Endodermal cell (in vitro differentiated cells): ENCODE measurements at regions not wholly inside any gene's neighbourhood (a gene's known extent, or its start where the extent isn't known, plus 50 kb on each side); places are given as distances from the start of the nearest gene placed in this dataset.

Experiments
- DNase-seq: peaks from one replicate; pipeline ENCODE4 v3.0.0-alpha.2; 2017
- H3K27ac ChIP-seq: 2 replicates; pipeline ENCODE4 v1.5.1; 2013; ENCODE audit warnings: mild to moderate bottlenecking, low read depth, low read length, moderate library complexity
- H3K27me3 ChIP-seq: 2 replicates; pipeline ENCODE4 v1.6.1; 2013; ENCODE audit warnings: mild to moderate bottlenecking, low read length, moderate library complexity; ENCODE audit not compliant: insufficient read depth, control insufficient read depth, poor library complexity, severe bottlenecking
- H3K36me3 ChIP-seq: 2 replicates; pipeline ENCODE4 v1.7.0; 2013; ENCODE audit warnings: mild to moderate bottlenecking, low read length, moderate library complexity; ENCODE audit not compliant: control insufficient read depth, insufficient read depth
- H3K4me1 ChIP-seq: one replicate; pipeline ENCODE4 v1.7.0; 2013; ENCODE audit warnings: low read length; ENCODE audit not compliant: control insufficient read depth, insufficient read depth
- H3K4me3 ChIP-seq: 2 replicates; pipeline ENCODE4 v1.5.1; 2013; ENCODE audit warnings: mild to moderate bottlenecking, low read length, moderate library complexity
- H3K9ac ChIP-seq: 2 replicates; pipeline ENCODE4 v1.6.1; 2013; ENCODE audit warnings: mild to moderate bottlenecking, low read length, moderate library complexity; ENCODE audit not compliant: poor library complexity, severe bottlenecking; ENCODE audit errors: extremely low read depth
- H3K9me3 ChIP-seq: 2 replicates; pipeline ENCODE4 v1.6.1; 2013; ENCODE audit warnings: mild to moderate bottlenecking, low read length, moderate library complexity; ENCODE audit not compliant: control insufficient read depth
- H3K27ac Mint-ChIP-seq: 2 replicates; pipeline ENCODE4 v1.8.0; 2020; ENCODE audit warnings: mixed read lengths
- H3K27me3 Mint-ChIP-seq: 2 replicates; pipeline ENCODE4 v1.8.0; 2021; ENCODE audit warnings: mild to moderate bottlenecking, mixed read lengths; ENCODE audit not compliant: insufficient read depth
- H3K36me3 Mint-ChIP-seq: 2 replicates; pipeline ENCODE4 v1.8.0; 2020; ENCODE audit warnings: low read depth, mixed read lengths
- H3K4me1 Mint-ChIP-seq: 2 replicates; pipeline ENCODE4 v1.8.0; 2020; ENCODE audit warnings: mixed read lengths
- H3K4me3 Mint-ChIP-seq: 2 replicates; pipeline ENCODE4 v1.8.0; 2020; ENCODE audit warnings: mild to moderate bottlenecking, moderate library complexity, mixed read lengths
- H3K9me3 Mint-ChIP-seq: 2 replicates; pipeline ENCODE4 v1.8.0; 2020; ENCODE audit warnings: mild to moderate bottlenecking, mixed read lengths
- WGBS, 2 experiments: methylation state at CpG; one replicate each; pipeline versions ENCODE4 v1.1.5 to v1.1.7; 2013; ENCODE audit warnings: missing lambda C conversion rate in 2 of 2, mixed read lengths in 1 of 2; ENCODE audit not compliant: insufficient coverage in 1 of 2, insufficient read length in 1 of 2; 5-methylcytosine and 5-hydroxymethylcytosine counted together
- TF ChIP-seq, protein P1 (sequence below): fragments of 200-600 bp; sonication (generic); conservative IDR thresholded peaks from 2 replicates; pipeline ENCODE4 v1.5.0; 2021; ENCODE audit warnings: antibody characterized with exemption, mild to moderate bottlenecking

DNA sequence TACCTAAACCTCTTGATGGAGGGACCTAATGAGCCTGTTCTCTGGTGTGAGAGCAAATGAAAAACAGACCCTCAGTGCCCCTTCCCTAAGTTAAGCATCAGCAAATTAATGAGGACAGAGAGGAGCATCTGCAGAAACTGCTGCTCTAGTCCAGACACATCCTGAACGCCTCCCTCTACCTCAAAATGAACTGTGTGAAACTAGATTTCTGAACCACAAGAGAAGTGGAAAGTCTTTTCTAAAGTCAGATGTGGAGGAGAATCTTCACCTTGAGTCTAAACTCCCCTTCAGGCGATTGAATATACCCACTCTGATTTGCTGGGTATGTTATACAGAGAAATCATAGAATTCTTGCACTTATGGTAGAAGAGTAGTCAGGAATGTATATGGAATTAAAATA is 104.4 kb upstream of the AMZ2 start:
- Histone ChIP-seq H3K9ac (no peak overlapping the region), H3K27me3 (no peaks in the 10 kb centered on the region), H3K4me1 (no peaks in the 10 kb centered on the region), H3K9me3 (no peaks in the 10 kb centered on the region), H3K4me3 (no peak overlapping the region), H3K36me3 (no peaks in the 10 kb centered on the region), H3K27ac (no peak overlapping the region)
- TF ChIP-seq, protein P1, sequence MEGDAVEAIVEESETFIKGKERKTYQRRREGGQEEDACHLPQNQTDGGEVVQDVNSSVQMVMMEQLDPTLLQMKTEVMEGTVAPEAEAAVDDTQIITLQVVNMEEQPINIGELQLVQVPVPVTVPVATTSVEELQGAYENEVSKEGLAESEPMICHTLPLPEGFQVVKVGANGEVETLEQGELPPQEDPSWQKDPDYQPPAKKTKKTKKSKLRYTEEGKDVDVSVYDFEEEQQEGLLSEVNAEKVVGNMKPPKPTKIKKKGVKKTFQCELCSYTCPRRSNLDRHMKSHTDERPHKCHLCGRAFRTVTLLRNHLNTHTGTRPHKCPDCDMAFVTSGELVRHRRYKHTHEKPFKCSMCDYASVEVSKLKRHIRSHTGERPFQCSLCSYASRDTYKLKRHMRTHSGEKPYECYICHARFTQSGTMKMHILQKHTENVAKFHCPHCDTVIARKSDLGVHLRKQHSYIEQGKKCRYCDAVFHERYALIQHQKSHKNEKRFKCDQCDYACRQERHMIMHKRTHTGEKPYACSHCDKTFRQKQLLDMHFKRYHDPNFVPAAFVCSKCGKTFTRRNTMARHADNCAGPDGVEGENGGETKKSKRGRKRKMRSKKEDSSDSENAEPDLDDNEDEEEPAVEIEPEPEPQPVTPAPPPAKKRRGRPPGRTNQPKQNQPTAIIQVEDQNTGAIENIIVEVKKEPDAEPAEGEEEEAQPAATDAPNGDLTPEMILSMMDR = no peak
- no peaks in the 10 kb centered on the region for H3K4me1 Mint-ChIP-seq
- H3K27ac Mint-ChIP-seq = no peak overlapping the region
- no peaks in the 10 kb centered on the region for H3K9me3 Mint-ChIP-seq
- H3K36me3 Mint-ChIP-seq = no peaks in the 10 kb centered on the region
- DNase-seq = no peak
- H3K27me3 Mint-ChIP-seq = peaks cover 1% of the 10 kb centered on the region
- WGBS, 2 experiments = 86% methylated on average over 2 of the region's 2 CpGs; no CpG with 5 or more reads in 1 of the 2 experiments
- H3K4me3 Mint-ChIP-seq = no peak overlapping the region

GRCh38 chr17:68145088-68145487 is 102.8 kb upstream of the AMZ2 start:
- Histone ChIP-seq H3K9me3 (no peaks in the 10 kb centered on the region), H3K36me3 (no peaks in the 10 kb centered on the region), H3K27me3 (no peaks in the 10 kb centered on the region), H3K4me3 (no peak overlapping the region), H3K4me1 (no peaks in the 10 kb centered on the region), H3K9ac (no peak overlapping the region), H3K27ac (no peak overlapping the region)
- H3K27me3 Mint-ChIP-seq = peaks cover 1% of the 10 kb centered on the region
- H3K4me3 Mint-ChIP-seq = no peak overlapping the region
- H3K27ac Mint-ChIP-seq = no peak overlapping the region
- TF ChIP-seq, protein P1 = no peak
- no peak for DNase-seq
- H3K9me3 Mint-ChIP-seq = no peaks in the 10 kb centered on the region
- H3K36me3 Mint-ChIP-seq = no peaks in the 10 kb centered on the region
- no peaks in the 10 kb centered on the region for H3K4me1 Mint-ChIP-seq

DNA sequence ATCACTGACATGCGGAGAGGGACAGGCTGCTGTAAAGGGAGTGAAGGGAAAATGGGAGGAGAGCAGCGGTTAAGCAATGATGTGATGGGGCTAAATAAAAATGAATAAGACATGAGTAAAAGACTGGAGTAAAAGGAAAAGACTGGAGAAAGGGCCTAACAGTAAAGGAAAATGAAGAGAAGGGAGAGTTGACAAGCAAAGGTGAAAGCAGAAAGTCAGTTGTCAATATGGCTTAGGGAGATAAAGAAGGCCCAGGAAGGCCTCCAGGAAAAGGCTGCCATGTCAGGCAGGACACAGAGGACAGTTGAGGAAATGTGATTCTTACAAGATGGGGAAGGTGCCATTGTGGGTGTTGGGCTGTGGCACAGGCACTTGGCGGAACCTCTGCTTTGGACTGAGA is 98.9 kb upstream of the AMZ2 start:
- H3K4me3 Mint-ChIP-seq = no peak overlapping the region
- no peak overlapping the region for H3K27ac ChIP-seq
- 95 to 100% methylated on average over 2 to 3 of the region's 3 CpGs for WGBS, 2 experiments
- no peaks in the 10 kb centered on the region for H3K36me3 ChIP-seq
- H3K27ac Mint-ChIP-seq = no peak overlapping the region
- no peak overlapping the region for H3K9ac ChIP-seq
- no peaks in the 10 kb centered on the region for H3K4me1 Mint-ChIP-seq
- H3K9me3 Mint-ChIP-seq = no peaks in the 10 kb centered on the region
- H3K9me3 ChIP-seq = no peaks in the 10 kb centered on the region
- H3K4me3 ChIP-seq = no peak overlapping the region
- H3K36me3 Mint-ChIP-seq = no peaks in the 10 kb centered on the region
- H3K4me1 ChIP-seq = no peaks in the 10 kb centered on the region
- no peak for DNase-seq
- no peaks in the 10 kb centered on the region for H3K27me3 ChIP-seq
- TF ChIP-seq, protein P1 = no peak
- peaks cover 3% of the 10 kb centered on the region for H3K27me3 Mint-ChIP-seq
